HG02623 (cell line): ENCODE measurements at regions not wholly inside any gene's neighbourhood (a gene's known extent, or its start where the extent isn't known, plus 50 kb on each side); places are given as distances from the start of the nearest gene placed in this dataset.
"Not testable (repeated sequence)": the region's sequence is repeated elsewhere in the genome, so short reads cannot be mapped to it uniquely, and the experiment has no call there.

ENCODE experiments used
- ATAC-seq: cut with Tn5 transposase; IDR thresholded peaks from one replicate; pipeline ENCODE4 v1.9.1; 2021; ENCODE audit warnings: moderate library complexity; ENCODE audit not compliant: unreplicated experiment

DNA sequence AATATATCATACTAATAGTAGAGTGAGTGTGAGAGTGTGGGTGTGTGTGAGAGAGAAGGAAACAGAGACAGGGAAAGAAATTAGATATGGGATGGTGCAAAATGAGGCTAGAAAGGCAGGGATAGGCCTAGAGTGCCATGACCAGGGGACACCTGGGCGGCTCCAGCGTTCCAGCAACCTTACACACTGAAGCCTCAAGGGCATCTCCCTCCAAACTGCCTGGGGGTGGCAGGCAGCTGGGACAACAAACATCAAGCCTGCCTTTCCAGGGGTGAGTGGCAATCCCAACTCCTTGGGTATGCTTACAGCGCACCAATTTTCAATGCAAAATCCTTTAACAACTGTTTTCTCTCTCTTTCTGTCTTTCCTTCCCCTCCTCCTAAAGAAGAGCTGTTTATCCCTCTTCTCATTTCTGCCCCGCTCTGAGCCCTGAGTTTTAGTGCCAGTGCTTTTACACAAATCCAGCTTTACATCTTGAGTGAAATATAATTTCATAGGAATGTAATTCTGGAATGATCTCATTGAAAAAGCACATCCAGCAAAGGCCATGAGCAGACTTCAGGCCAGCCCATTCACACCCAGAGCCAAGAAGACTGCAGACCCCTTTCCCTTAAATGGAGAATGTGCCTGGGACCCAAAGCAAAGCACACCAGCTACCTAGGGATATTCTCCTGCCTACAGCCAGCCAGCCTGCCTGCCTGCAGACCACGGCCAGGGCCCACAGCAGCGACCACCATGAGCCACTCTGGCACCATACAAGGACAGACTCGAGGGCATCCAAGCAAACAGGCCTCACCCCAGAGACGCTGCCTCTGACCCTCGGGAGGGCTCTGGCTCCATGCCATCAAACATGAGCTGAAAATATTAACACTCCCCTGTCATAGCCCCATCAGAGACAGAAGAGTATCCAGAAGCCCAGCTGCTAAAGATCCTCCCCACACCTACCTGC lies 90.3 kb downstream of the RPL27A start:
- ATAC-seq, result no peak

DNA sequence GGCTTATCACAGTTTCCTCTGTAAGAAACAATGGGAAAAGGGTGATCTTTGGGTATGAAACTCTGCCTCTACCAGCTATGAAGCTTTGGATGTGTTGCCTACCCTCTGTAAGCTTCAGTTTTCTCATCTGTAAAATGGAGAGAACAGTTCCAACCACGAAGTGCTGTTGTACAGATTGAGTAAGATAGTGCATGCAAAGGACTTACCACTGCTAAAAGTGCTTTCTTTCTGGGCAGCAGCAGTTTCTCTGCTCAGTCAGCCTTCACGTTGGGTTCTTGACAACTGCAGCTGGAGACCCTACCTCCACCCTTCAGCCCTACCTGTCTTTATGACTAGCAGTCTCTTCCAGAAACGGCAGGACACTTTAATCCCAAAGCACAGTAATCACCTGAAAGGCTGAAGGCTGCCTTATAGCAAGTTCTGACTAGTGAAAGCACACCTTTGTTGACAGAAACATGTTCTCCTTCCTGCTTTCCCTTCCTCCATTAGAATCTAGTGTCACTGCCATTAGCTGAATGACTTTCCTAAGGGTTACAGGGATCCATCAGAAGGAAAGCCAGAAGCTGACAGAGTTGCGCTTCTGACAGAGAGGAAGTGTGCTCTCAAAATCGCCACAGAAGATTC lies 91.4 kb downstream of the RPL27A start:
- ATAC-seq, result no peak

DNA sequence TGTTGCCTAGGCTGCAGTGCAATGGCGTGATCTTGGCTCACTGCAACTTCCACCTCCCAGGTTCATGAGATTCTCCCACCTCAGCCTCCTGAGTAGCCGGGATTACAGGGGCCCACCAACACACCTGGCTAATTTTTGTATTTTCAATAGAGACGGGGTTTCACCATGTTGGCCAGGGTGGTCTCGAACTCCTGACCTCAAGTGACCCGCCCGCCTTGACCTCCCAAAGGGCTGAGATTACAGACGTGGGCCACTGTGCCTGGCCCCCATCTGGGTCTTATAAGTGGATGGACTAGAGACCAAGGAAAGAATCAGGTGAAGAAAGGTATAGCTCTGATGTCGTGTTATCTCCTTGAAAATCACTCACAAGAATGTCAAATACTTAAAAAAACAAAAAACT lies 92.3 kb downstream of the RPL27A start:
- not testable (repeated sequence) for ATAC-seq

DNA sequence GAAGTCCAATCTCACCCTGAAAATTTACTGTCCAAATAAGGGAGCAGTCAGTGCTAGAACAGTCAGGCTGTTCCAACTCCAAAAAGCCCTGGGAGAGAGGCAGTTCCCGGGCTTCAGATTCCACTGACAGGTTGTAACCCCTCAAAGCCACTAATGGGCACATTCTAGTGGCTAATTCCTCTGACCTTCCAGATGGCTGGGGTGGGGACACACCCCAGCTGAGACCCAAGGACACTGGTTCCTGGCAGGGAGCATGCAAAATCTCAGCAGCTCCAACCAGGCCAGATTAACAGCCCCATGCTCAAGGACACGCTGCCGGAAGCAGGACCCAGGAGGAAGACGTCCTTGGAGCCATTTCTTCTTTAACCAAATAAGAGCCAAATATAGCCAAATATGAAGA lies 92.7 kb downstream of the RPL27A start:
- ATAC-seq, result no peak

DNA sequence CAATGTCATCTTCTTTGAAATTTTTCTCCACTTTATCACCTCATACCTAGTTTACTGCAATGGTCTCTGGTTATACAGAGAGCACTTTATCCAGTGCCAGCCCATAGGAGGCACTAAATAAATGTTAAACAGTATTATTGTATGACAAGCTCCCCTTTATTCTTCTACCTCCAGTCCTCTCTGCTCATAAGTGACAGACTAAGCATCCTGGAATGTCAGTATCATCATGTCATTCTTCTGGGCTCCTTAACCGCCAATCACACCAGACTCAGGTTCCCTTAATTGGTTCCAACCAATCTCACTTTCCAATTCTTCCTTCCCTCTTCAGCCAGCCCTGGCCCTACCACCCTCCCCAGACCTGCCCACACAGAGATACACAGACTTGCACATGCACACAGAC lies 93.1 kb downstream of the RPL27A start:
- no peak for ATAC-seq

DNA sequence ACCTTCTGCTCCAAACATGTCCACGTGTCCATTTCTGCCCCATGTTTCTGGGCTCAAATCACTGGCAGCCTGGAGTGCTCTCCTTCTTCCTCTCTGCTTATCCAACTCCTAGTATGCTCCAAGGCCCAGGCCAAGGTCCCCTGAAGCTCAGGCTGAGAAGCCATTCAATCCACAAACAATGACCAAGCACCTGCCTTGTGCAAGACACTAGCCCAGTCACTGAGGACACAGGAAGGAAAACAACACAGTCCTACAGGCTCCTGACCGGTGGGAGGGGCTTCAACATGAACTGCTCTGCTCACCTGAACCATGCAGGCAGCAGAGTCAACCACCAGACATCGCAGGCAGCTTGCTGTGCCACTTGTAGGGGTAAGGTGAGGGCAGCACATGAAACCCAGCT lies 93.6 kb downstream of the RPL27A start:
- no peak for ATAC-seq

DNA sequence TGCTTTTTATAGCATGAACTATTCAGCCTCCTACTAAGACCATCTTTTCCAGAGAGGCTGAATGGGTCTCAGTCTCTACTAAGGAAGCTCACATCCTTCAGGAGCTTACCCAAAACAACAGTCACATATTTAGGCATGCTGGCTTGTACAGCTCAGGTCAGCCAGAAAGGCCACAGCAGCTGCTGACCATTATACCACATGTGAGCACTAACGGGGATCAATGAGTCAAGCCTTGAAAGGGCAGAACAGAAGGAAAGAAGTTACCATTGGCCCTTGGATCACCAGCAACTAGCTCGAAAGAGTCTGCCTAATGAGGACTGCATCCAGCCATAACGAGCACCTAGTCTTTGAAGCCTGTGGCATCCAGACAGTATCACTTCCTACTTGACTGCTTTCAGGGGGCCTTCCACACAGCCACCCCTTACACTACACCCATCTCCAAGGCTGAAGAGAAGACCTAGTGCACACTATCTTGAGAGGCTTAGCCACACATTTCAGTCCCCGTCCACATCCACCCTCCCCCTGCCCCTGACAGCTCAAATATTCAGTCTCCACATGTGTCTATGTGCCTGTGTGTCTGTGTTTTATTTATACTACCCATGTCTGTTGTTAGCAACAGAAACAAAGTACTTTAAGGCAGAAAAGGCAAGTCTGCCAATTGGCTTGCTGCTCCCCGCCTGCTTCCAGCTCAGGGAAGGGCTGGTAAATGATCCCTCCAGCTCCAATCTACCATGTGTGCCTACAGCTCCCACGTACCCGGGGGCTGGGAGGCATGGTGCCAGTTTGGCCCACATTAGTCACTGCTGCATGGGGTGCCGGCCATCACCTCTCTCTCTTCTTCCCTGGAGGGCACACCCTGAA lies 95.5 kb downstream of the RPL27A start:
- ATAC-seq, result no peak

DNA sequence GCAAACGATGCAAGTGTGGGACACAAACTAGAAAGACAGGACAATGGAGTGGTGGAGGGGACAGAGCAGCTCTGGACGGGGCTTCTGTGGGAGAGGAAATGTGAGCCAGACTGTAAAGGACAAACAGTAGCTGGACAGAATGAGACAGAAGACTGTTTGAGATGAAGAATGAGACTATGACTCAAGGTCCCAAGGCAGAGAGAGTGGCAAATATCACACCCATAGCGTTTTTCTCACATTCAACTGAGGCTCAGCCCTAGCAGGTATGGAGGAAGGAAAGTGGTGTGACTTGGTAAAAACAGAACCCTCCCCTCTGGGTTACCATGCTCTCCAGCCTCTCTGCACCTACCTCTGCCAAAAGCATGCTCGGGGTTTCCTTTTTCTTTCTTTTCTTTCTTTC lies 96.5 kb downstream of the RPL27A start:
- ATAC-seq, result no peak

DNA sequence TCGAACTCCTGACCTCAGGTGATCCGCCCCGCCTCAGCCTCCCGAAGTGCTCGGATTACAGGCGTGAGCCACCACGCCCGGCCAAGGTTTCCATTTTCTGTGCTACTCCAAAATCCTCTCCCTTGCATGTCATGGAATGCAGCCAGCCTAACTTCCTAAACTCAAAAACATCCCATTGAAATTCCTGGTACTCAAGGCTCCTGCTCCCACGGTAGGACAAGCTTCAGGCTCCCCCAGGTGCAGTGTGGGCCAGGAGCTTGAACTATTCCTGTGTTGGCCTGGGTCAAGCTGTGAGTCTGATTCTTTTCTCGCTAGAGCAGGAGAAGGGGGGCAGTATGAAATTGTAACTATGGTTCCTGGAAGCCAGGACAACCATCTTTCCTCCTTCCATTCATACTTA lies 97.1 kb downstream of the RPL27A start:
- ATAC-seq, result no peak

DNA sequence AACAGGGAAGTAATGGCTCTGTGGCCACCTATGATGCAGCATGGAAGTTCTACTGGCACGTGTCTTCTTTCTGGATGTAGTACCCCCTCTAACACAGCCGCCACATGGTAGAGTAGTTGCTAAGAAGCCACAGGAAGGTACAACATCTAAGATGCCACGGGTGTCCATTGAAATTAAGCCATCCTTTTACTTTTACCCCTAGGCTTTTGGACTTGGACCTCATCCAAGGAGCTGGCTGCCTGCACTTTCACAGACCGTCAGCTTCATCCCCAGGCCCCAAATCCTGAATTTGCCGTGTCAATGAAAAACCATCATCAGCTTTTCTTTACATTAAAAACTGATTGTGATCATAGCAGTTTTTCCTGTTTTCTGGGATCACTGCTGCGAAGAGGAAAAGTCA lies 102.4 kb downstream of the RPL27A start:
- ATAC-seq, result no peak

DNA sequence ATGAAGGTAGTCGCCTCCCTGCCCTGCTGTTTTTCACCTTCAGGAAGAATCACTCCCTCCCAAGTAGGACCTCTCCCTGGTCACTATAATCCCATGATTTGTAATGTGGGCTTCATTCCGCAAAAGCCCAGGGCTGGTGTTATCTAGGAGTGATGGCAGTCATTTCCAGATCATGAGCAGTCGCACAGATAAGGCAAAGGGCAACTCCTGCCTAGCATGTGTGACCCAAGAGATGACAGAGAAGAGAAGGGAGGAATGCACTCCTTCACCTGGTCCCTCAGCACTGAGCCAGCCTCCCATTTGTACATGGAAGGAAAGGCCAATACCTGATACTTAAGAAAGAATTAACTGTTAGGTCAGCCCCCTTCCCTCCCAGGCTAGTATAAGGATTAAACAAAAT lies 102.9 kb downstream of the RPL27A start:
- no peak for ATAC-seq

DNA sequence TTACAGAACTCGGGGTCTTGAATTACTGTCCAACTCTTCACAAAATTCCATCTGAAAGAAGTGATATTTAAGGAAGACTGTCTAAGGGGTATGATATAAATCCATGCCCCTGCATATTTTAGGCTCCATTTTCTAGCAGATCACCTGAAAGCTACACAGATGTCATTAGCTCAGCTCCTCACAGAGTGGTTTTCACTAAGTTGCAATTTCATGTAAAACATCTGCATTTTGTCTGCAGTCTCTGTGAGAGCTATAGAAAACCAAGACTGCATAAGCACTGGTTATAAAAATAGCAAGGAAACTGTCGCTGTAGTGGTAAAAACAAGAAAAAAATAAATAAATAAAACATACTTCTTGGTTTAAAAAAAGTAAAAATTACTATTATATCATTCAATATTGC lies 103.4 kb downstream of the RPL27A start:
- ATAC-seq, result no peak

DNA sequence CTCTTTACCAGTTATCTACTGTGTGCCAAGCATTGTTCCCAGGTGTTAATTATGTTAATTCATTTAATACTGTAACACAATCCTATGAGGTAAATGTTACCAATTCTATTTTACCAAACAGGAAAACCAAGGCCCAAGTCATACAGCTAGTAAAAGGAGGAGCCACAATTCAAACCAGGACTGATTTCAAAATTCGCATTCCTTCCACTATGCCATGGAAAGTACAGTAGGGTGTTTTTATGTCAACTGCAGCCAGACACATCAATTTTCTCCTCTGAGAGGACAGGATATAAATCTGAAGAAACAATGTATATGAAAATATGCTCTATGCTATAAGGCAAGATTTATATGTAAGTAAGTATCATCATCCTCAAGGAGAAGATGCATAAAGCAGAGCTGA lies 104.3 kb downstream of the RPL27A start:
- no peak for ATAC-seq

DNA sequence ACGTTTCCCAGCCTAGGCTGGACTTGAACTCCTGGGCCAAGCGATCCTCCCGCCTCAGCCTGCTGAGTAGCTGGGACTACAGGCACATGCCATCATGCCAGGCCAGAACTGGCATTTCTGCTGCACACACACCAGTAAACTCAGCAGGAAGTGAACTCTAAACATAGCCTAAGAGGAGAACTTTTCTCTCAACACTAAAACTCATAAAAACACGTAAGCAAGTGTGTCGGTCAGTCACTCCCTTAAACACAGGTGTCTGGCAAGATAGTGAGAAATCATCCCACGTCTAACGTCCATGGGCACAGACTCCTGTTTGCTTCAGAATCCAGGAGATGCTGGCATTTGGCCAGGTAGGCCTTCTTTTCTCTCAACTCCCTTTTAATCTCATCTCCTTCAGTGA lies 104.8 kb downstream of the RPL27A start:
- no peak for ATAC-seq

DNA sequence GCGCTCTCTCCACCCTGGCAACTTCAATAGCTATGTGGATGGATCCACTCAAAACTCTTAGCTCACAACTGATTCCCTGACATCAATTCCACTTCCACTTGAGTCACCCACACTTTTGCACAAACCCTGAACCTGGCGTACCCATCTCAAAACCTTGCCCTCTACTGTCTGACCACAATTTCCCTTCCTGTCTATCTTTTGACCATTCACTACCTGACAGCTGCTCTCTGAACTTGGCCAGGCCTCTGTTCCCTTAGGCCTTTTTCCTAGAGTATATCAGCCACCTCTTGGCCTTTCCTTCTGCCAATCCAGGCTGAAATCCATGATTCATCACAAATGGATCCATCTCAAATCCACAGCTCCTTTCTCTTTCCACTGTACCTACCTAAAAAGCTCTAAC lies 106.0 kb downstream of the RPL27A start:
- ATAC-seq, result no peak

DNA sequence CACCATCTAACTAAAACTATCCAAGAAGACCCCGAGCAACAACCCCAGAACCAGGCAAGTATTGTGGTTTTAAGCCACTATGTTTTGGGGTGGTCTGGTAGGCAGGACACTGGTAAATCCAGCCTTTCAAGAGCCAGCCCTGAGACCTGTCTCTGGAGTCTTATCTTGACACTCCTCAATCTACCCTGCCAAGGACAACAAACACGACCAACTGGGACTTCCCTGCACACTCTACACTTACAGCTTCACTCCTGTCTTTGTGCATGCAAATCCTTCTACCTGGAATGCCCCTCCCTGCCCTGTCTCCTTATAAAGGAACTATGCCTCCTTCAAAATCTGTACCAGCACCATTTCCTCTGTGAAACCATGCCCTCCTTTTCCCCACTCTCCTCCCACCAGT lies 107.3 kb downstream of the RPL27A start:
- ATAC-seq, result no peak

DNA sequence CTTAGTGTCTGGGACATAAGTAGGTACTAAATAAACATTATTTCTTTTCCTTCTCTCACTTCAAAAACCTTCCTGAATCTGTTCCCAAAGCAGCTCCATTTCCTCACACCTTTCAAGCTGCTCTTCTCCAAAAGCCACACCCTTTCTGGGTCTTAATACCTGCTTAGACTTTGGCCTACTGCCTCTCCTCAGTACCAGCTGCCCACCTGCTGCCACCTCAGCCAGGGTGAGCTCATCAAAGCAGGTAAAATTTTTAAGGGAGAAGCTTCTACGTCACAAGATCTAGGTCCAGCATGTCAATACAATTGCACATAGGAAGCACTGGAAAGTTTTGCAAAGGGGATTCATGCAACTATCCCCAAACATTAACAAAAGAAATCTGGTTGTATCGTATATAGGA lies 108.4 kb downstream of the RPL27A start:
- ATAC-seq, result no peak

DNA sequence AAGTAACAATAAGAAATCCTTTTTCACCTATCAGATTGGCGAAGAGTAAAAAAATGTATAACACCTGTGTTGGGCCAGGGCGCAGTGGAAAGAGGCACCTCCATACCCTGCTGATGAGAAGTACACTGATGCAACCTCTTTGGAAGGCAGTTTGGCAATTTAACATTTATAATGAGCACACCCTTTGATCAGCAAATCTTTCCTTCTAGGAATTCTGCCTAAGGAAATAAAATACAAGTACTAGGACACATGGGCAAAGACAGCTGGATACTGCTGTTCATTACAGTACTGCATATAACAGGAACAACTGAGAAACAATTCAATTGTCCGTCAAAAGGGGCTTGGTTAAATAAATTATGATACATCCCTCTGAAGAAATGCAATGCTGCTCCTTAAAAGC lies 110.1 kb downstream of the RPL27A start:
- ATAC-seq, result no peak

DNA sequence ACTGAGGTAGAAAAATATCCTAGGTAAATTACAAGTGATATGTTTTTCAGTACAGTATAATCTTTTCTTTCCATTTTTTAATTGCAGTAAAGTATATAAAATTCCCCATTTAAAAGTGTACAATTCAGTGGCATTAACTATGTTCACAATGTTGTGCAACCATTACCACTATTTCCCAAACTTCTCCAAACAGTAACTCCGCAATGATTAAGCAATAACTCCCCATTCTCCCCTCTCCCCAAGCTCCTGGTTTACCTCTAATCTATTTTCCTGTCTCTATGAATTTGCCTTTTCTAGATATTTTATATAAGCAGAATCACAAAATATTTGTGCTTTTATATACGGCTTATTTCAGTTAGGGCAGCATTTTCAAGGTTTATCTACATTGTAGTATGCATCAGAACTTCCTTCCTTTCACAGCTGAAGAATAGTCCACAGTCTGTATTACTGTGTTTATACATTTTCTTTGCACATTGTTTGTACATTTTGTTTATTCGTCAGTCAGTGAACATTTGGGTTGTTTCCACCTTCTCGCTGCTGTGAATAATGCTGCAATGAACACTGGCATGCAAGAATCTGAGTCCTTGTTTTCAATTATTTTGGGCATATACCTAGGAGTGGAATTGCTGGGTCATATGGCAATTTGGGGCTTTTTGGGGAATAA lies 110.7 kb downstream of the RPL27A start:
- ATAC-seq, result no peak

DNA sequence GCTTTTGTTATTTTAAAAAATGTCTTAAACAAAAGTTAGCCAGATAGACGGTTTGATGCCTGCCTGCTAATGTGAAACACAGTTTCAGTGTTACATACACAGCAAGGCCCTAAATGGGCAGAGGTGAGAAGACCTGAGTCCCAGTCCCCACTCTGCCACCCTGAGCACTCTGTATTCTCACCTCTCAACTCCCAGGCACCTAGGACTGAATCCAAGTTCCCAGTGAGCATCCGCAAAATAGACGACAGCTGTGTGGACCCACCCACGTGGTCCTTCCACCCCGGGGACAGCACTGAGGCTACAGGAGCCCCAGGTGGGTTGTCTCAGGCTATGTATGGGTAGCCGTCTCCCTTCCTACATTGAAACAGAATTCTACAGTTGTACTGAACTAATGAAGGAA lies 111.5 kb downstream of the RPL27A start:
- ATAC-seq, result no peak

DNA sequence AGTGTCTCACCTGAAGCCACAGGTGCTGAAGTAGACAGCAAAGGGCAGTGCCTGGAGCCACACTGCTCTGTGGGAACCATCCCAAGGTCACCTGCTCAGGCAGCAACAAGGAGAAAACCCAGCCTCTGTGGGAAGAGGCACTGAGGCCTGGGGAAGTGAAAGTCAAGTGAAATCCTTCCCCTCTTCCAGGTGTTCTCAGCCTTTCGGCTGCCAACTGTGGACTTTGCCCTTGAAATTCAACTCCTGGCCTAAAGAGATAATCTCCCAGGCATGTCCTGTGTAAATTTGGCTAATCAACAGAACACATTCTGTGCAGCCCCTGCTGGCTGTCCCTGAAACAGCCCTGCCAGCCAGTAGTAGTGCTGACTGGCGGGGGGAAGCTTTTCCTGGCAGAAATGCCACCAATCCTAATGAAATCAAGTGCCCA lies 112.1 kb downstream of the RPL27A start:
- ATAC-seq, result no peak
